ENCODE measurements at regions not wholly inside any gene's neighbourhood (a gene's known extent, or its start where the extent isn't known, plus 50 kb on each side); places are given as distances from the start of the nearest gene placed in this dataset.
"Not testable (repeated sequence)": the region's sequence is repeated elsewhere in the genome, so short reads cannot be mapped to it uniquely, and the experiment has no call there.

GRCh38 chr9:38131729-38132128 lies 62.7 kb upstream of the SHB start:
- Mint-ChIP-seq H3K36me3 (ENCODE audit: low read depth) (no peaks in the 10 kb centered on the region), H3K27me3 (peaks cover 9% of the 10 kb centered on the region), H3K9me3 (no peaks in the 10 kb centered on the region), H3K4me1 (no peaks in the 10 kb centered on the region), H3K27ac (no peak overlapping the region), H3K4me3 (no peak overlapping the region)
- ATAC-seq: no peak
- DNase-seq: no peak

- H3K4me3 Mint-ChIP-seq: no peak overlapping the region
- no peaks in the 10 kb centered on the region for H3K9me3 Mint-ChIP-seq
- peaks cover 9% of the 10 kb centered on the region for H3K27me3 Mint-ChIP-seq
- H3K36me3 Mint-ChIP-seq (ENCODE audit: low read depth): no peaks in the 10 kb centered on the region
- no peak for DNase-seq
- no peak overlapping the region for H3K27ac Mint-ChIP-seq
- no peak for ATAC-seq
- no peaks in the 10 kb centered on the region for H3K4me1 Mint-ChIP-seq
Measured at GRCh38 chr9:38130724-38131123, 61.7 kb upstream of the SHB start.

- Mint-ChIP-seq H3K9me3 (no peaks in the 10 kb centered on the region), H3K4me3 (no peak overlapping the region), H3K4me1 (no peaks in the 10 kb centered on the region), H3K27ac (no peak overlapping the region), H3K36me3 (ENCODE audit: low read depth) (no peaks in the 10 kb centered on the region), H3K27me3 (peaks cover 9% of the 10 kb centered on the region)
- ATAC-seq: no peak
- no peak for DNase-seq
Measured at GRCh38 chr9:38129366-38129765, 60.3 kb upstream of the SHB start.

GRCh38 chr9:38128752-38129270 lies 59.8 kb upstream of the SHB start:
- no peak overlapping the region for H3K4me3 Mint-ChIP-seq
- H3K36me3 Mint-ChIP-seq (ENCODE audit: low read depth): no peaks in the 10 kb centered on the region
- peaks cover 9% of the 10 kb centered on the region for H3K27me3 Mint-ChIP-seq
- no peaks in the 10 kb centered on the region for H3K9me3 Mint-ChIP-seq
- H3K4me1 Mint-ChIP-seq: no peaks in the 10 kb centered on the region
- no peak for DNase-seq
- ATAC-seq: no peak
- no peak overlapping the region for H3K27ac Mint-ChIP-seq

GRCh38 chr9:38127271-38127839 lies 58.3 kb upstream of the SHB start:
- no peak for ATAC-seq
- Mint-ChIP-seq H3K4me3 (no peak overlapping the region), H3K9me3 (no peaks in the 10 kb centered on the region), H3K27ac (no peak overlapping the region), H3K4me1 (no peaks in the 10 kb centered on the region), H3K36me3 (ENCODE audit: low read depth) (no peaks in the 10 kb centered on the region), H3K27me3 (peaks cover 5% of the 10 kb centered on the region)
- DNase-seq: no peak

- Mint-ChIP-seq H3K9me3 (no peaks in the 10 kb centered on the region), H3K36me3 (ENCODE audit: low read depth) (no peaks in the 10 kb centered on the region), H3K4me3 (no peak overlapping the region), H3K4me1 (no peaks in the 10 kb centered on the region), H3K27ac (no peak overlapping the region), H3K27me3 (peaks cover 6% of the 10 kb centered on the region)
- DNase-seq (no peak), ATAC-seq (no peak)
Measured at GRCh38 chr9:38126730-38127129, 57.7 kb upstream of the SHB start.

GRCh38 chr9:38125889-38126288 lies 56.9 kb upstream of the SHB start:
- DNase-seq (no peak), ATAC-seq (no peak)
- peaks cover 6% of the 10 kb centered on the region for H3K27me3 Mint-ChIP-seq
- no peaks in the 10 kb centered on the region for H3K9me3 Mint-ChIP-seq
- no peak overlapping the region for H3K27ac Mint-ChIP-seq
- H3K4me1 Mint-ChIP-seq: no peaks in the 10 kb centered on the region
- H3K36me3 Mint-ChIP-seq (ENCODE audit: low read depth): no peaks in the 10 kb centered on the region
- H3K4me3 Mint-ChIP-seq: no peak overlapping the region

- H3K4me3 Mint-ChIP-seq; H3K9me3 Mint-ChIP-seq; H3K36me3 Mint-ChIP-seq (ENCODE audit: low read depth); H3K27me3 Mint-ChIP-seq; ATAC-seq; DNase-seq; H3K27ac Mint-ChIP-seq; H3K4me1 Mint-ChIP-seq: not testable (repeated sequence)
Measured at GRCh38 chr9:38123359-38123758, 54.3 kb upstream of the SHB start.

GRCh38 chr9:38120961-38121360 lies 51.9 kb upstream of the SHB start:
- DNase-seq: no peak
- H3K4me1 Mint-ChIP-seq: no peaks in the 10 kb centered on the region
- no peaks in the 10 kb centered on the region for H3K36me3 Mint-ChIP-seq (ENCODE audit: low read depth)
- H3K27me3 Mint-ChIP-seq: peaks cover 2% of the 10 kb centered on the region
- no peaks in the 10 kb centered on the region for H3K9me3 Mint-ChIP-seq
- no peak overlapping the region for H3K27ac Mint-ChIP-seq
- ATAC-seq: no peak
- no peak overlapping the region for H3K4me3 Mint-ChIP-seq

- H3K27me3 Mint-ChIP-seq: peaks cover 6% of the 10 kb centered on the region
- no peak for ATAC-seq
Measured at GRCh38 chr9:38119560-38120236, 50.7 kb upstream of the SHB start.

GRCh38 chr9:38118862-38119438 lies 49.9 kb upstream of the SHB start:
- H3K4me3 Mint-ChIP-seq: no peak overlapping the region
- no peaks in the 10 kb centered on the region for H3K9me3 Mint-ChIP-seq
- ATAC-seq (no peak), DNase-seq (no peak)
- peaks cover 6% of the 10 kb centered on the region for H3K27me3 Mint-ChIP-seq
- no peaks in the 10 kb centered on the region for H3K36me3 Mint-ChIP-seq (ENCODE audit: low read depth)
- H3K27ac Mint-ChIP-seq: no peak overlapping the region
- no peaks in the 10 kb centered on the region for H3K4me1 Mint-ChIP-seq

More at GRCh38 chr9:38119560-38120236, 50.7 kb upstream of the SHB start:
- no peak for DNase-seq
- Mint-ChIP-seq H3K4me1 (no peaks in the 10 kb centered on the region), H3K4me3 (no peak overlapping the region), H3K36me3 (ENCODE audit: low read depth) (no peaks in the 10 kb centered on the region), H3K27ac (no peak overlapping the region), H3K9me3 (no peaks in the 10 kb centered on the region)

Measured in activated naive CD8-positive, alpha-beta T cell treated with anti-CD3 and anti-CD28 coated beads, Interleukin-2, amount 50 U/mL, for 24 hours (primary cell).